Left ventricle myocardium inferior (tissue), 1 donor: ENCODE measurements at regions not wholly inside any gene's neighbourhood (a gene's known extent, or its start where the extent isn't known, plus 50 kb on each side); places are given as distances from the start of the nearest gene placed in this dataset.

Experiments used
- DNase-seq: peaks from one replicate; pipeline ENCODE4 v3.0.0-alpha.2; 2020
- H3K27ac ChIP-seq: fragments of 200-600 bp; replicated peaks from 2 replicates; pipeline ENCODE4 v1.8.0; 2021
- H3K27me3 ChIP-seq: fragments of 200-600 bp; 2 replicates; pipeline ENCODE4 v1.8.0; 2021; ENCODE audit warnings: low read depth
- H3K36me3 ChIP-seq: fragments of 200-600 bp; 2 replicates; pipeline ENCODE4 v1.8.0; 2021
- H3K4me1 ChIP-seq: fragments of 200-600 bp; 2 replicates; pipeline ENCODE4 v1.8.0; 2021
- H3K4me3 ChIP-seq: fragments of 200-600 bp; 2 replicates; pipeline ENCODE4 v1.8.0; 2021; ENCODE audit warnings: mild to moderate bottlenecking, moderate library complexity
- H3K9me3 ChIP-seq: fragments of 200-600 bp; replicated peaks from 2 replicates; pipeline ENCODE4 v1.8.0; 2021
- intact Hi-C: fragments of 100-400 bp; cut with micrococcal nuclease; formaldehyde crosslinking; loops from one replicate; pipeline ENCODE4 v1.11.0; 2022
- TF ChIP-seq, protein P1 (sequence below): fragments of 200-600 bp; IDR thresholded peaks from 2 replicates; pipeline ENCODE4 v1.8.0; 2021; ENCODE audit warnings: antibody characterized with exemption, mild to moderate bottlenecking, borderline replicate concordance
- donor health status: DM: no; HTN: yes; CAD: no; lungs with severe emphysema.

DNA sequence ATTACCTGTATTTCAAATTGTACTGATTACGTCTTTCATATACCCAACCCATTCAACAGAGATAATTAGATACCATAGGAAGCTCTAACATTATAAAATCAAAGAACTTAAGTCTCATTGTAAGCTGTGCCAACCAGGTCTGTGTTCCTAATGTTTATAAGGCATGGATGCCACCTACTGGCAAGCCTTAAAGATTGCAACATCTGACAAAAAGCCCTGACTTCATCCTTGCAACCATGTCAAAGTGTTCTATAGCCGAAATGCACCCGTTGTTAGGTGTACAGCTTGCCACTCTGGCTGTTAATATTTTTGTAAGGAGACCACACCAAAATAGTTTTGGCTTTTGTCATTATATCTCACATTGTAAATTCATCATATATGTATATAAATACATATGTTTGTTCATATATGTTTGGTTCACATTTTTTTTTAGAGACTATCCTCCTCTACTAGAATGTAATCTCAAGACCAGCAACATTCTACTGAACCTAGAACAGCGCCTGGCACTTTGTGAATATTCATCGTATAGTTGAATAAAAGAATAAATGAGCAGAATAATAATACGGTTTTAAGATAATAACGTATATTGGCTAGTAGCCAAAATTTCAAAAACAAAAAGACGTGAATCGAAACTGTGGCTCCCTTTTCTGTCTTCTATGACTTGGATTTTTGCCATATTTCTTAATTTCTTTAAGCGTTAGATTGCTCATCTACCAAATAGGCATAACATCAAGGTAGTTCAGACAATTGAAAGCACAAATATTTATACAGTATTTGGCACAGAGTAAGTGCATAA, 258.1 kb downstream of the TBL1XR1 start:
- DNase-seq = no peak

DNA sequence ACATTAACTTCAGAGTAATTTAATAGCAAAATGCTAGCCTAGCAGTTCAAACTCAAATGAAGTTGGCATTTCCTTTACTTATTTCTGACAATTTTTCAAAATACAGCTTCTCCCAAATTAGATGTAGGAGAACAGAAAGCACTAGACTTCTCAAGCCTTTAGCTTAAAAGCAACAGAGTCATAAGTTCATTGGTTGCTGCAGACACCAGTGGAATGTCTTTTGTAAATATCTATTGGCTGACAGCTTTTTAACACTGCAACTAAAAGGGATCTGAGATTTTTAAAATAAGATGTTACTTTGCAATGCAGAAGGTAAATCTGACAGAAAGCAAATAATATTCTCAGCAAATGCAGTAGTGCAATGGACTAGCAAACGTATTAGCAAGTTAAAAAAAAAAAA, 259.3 kb downstream of the TBL1XR1 start:
- intact Hi-C loops = no loop called here

More for the DNA sequence above, 258.1 kb downstream of the TBL1XR1 start:
- Histone ChIP-seq H3K27me3 (no peaks in the 10 kb centered on the region), H3K27ac (no peak overlapping the region), H3K36me3 (no peaks in the 10 kb centered on the region), H3K9me3 (no peaks in the 10 kb centered on the region), H3K4me3 (no peak overlapping the region), H3K4me1 (peaks cover 6% of the 10 kb centered on the region)
- TF ChIP-seq, protein P1, sequence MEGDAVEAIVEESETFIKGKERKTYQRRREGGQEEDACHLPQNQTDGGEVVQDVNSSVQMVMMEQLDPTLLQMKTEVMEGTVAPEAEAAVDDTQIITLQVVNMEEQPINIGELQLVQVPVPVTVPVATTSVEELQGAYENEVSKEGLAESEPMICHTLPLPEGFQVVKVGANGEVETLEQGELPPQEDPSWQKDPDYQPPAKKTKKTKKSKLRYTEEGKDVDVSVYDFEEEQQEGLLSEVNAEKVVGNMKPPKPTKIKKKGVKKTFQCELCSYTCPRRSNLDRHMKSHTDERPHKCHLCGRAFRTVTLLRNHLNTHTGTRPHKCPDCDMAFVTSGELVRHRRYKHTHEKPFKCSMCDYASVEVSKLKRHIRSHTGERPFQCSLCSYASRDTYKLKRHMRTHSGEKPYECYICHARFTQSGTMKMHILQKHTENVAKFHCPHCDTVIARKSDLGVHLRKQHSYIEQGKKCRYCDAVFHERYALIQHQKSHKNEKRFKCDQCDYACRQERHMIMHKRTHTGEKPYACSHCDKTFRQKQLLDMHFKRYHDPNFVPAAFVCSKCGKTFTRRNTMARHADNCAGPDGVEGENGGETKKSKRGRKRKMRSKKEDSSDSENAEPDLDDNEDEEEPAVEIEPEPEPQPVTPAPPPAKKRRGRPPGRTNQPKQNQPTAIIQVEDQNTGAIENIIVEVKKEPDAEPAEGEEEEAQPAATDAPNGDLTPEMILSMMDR = peak; percentile 82
- intact Hi-C loops = no loop called here

DNA sequence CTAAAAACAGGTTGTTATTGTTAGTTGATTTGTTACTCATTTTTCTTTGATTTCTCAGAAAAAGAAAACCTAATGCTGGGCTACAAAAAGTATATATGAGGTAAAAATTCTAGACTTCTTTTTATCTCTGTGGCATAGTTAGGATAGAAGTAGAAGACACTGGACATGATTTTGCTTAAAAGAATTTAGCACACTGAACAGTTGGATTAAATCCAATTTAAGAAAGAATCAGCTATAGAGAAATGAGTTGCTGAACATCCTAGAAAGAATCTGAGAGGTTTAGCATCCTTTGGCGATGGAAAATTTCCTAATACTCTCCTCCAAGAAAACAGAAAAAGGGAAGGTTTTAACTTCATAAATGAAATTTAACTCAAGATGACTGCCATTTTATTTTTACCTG, 259.7 kb downstream of the TBL1XR1 start:
- no peak for DNase-seq
- H3K27me3 ChIP-seq = no peaks in the 10 kb centered on the region
- TF ChIP-seq, protein P1 = no peak
- no peak overlapping the region for H3K27ac ChIP-seq
- H3K4me1 ChIP-seq = peaks cover 6% of the 10 kb centered on the region
- intact Hi-C loops = no loop called here
- no peaks in the 10 kb centered on the region for H3K36me3 ChIP-seq
- H3K9me3 ChIP-seq = no peaks in the 10 kb centered on the region
- H3K4me3 ChIP-seq = no peak overlapping the region

More for the DNA sequence above, 259.3 kb downstream of the TBL1XR1 start:
- no peak for DNase-seq
- H3K4me1 ChIP-seq = peaks cover 6% of the 10 kb centered on the region
- H3K27ac ChIP-seq = no peak overlapping the region
- H3K36me3 ChIP-seq = no peaks in the 10 kb centered on the region
- no peak overlapping the region for H3K4me3 ChIP-seq
- no peaks in the 10 kb centered on the region for H3K9me3 ChIP-seq
- H3K27me3 ChIP-seq = no peaks in the 10 kb centered on the region
- TF ChIP-seq, protein P1 = no peak

DNA sequence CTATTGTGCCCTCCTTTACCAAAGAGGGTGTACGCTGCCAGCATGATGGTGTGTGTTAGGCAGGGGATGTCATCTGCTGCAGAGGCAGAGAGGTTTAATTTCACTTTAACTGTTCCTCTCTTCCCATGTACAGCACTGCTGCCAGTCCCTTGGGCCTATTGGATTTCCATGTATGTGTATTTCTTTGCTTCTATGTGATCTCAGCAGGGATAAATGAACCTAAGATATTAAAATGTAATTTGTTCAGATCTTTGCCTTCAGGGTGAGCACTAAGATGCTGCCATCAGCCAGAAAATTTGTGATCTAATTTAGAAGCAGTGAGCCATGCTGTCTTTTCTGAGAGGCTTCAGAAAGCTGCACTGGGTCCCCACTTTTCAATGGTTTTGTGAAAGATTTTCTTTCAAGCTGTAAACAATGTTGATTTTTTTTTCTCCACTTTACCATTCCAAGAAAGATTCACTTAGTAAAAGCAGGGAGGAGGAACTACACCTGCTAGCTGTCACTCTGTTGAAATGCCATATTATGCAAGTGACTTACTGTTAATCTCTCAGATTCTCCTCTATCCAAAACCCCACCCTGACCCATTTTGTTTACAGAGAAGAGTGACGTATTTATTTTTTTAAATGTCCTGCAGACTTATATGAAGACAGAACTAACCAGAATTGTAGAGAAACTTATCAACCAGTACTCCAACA, 261.9 kb downstream of the TBL1XR1 start:
- Histone ChIP-seq H3K27me3 (no peaks in the 10 kb centered on the region), H3K36me3 (no peaks in the 10 kb centered on the region), H3K9me3 (no peaks in the 10 kb centered on the region), H3K4me3 (no peak overlapping the region), H3K4me1 (peaks cover 6% of the 10 kb centered on the region), H3K27ac (no peak overlapping the region)
- no peak for DNase-seq
- intact Hi-C loops = no loop called here
- TF ChIP-seq, protein P1 = no peak

DNA sequence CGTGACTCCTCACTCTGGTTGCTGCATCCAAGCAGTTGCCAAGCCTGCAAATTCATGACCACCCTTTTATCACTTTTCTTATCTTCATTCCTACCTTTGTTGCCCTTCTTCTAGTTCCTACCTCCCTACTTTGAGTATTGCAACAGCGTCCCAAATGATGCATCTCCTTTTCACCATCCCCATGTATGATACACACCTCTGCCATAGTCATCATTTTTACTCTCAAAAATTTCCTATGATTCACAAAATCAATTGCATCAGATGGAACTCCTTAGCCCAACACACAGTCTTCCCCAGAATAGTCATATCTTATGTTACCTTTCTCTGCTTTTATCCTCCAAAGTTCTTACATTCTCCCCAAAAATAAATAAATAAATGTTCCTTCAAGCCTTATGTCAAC, 262.6 kb downstream of the TBL1XR1 start:
- Histone ChIP-seq H3K9me3 (no peaks in the 10 kb centered on the region), H3K4me1 (peaks cover 6% of the 10 kb centered on the region), H3K4me3 (no peak overlapping the region), H3K36me3 (no peaks in the 10 kb centered on the region), H3K27ac (no peak overlapping the region), H3K27me3 (no peaks in the 10 kb centered on the region)
- no peak for DNase-seq
- TF ChIP-seq, protein P1 = no peak
- intact Hi-C loops = no loop called here
